Neuronal stem cell (in vitro differentiated cells): ENCODE measurements at regions not wholly inside any gene's neighbourhood (a gene's known extent, or its start where the extent isn't known, plus 50 kb on each side); places are given as distances from the start of the nearest gene placed in this dataset.
A peak's percentile ranks its signal among the peaks of the same experiment; 100 is the strongest.

Experiments used
- DNase-seq: peaks from one replicate; pipeline ENCODE4 v3.0.0-alpha.2; 2013; ENCODE audit warnings: low spot score
- H2AFZ ChIP-seq: one replicate; pipeline ENCODE4 v1.6.1; 2013; ENCODE audit warnings: mild to moderate bottlenecking, low read length, inconsistent platforms
- H2AK5ac ChIP-seq: 2 replicates; pipeline ENCODE4 v1.6.1; 2013; ENCODE audit warnings: low read depth, mild to moderate bottlenecking, inconsistent platforms, low read length, moderate library complexity, mixed read lengths
- H2BK120ac ChIP-seq: 2 replicates; pipeline ENCODE4 v1.6.1; 2013; ENCODE audit warnings: low read depth, mild to moderate bottlenecking, inconsistent platforms, low read length, moderate library complexity, mixed read lengths
- H2BK12ac ChIP-seq: one replicate; pipeline ENCODE4 v1.6.1; 2013; ENCODE audit warnings: low read length, inconsistent platforms
- H2BK15ac ChIP-seq: 2 replicates; pipeline ENCODE4 v1.6.1; 2013; ENCODE audit warnings: mild to moderate bottlenecking, low read length, inconsistent platforms, mixed read lengths
- H2BK5ac ChIP-seq: one replicate; pipeline ENCODE4 v1.6.1; 2013; ENCODE audit warnings: inconsistent platforms, mild to moderate bottlenecking, low read length, moderate library complexity
- H3K14ac ChIP-seq: one replicate; pipeline ENCODE4 v1.6.1; 2013; ENCODE audit warnings: low read length, inconsistent platforms
- H3K18ac ChIP-seq: 2 replicates; pipeline ENCODE4 v1.6.1; 2013; ENCODE audit warnings: low read length, inconsistent platforms
- H3K23ac ChIP-seq: 2 replicates; pipeline ENCODE4 v1.6.1; 2013; ENCODE audit warnings: low read depth, mild to moderate bottlenecking, mixed read lengths, low read length, inconsistent platforms; ENCODE audit not compliant: poor library complexity
- H3K27ac ChIP-seq: replicated peaks from 3 replicates; pipeline ENCODE4 v1.5.1; 2013; ENCODE audit warnings: low read length, inconsistent platforms
- H3K27me3 ChIP-seq, 3 experiments: 2 replicates each; pipeline ENCODE4 v1.6.1; 2013; ENCODE audit warnings: low read length in 3 of 3, mild to moderate bottlenecking in 2 of 3, inconsistent platforms in 1 of 3, low read depth in 1 of 3, mixed read lengths in 1 of 3, moderate library complexity in 1 of 3; ENCODE audit not compliant: control insufficient read depth in 3 of 3, insufficient read depth in 3 of 3
- H3K36me3 ChIP-seq, 2 donors: replicated peaks in 1 of 2; 2 replicates each; pipeline ENCODE4 v1.6.1; 2013; ENCODE audit warnings: low read length in 2 of 2; ENCODE audit not compliant: control insufficient read depth in 2 of 2, insufficient read depth in 2 of 2
- H3K4ac ChIP-seq: 2 replicates; pipeline ENCODE4 v1.6.1; 2013; ENCODE audit warnings: inconsistent platforms, mild to moderate bottlenecking, low read length, moderate library complexity
- H3K4me1 ChIP-seq, 2 donors: 1 replicate in 1 of 2; 2 replicates in 1 of 2; pipeline ENCODE4 v1.6.1; 2013; ENCODE audit warnings: low read length in 2 of 2, low read depth in 1 of 2; ENCODE audit not compliant: control insufficient read depth in 2 of 2, insufficient read depth in 1 of 2
- H3K4me2 ChIP-seq: one replicate; pipeline ENCODE4 v1.6.1; 2013; ENCODE audit warnings: mild to moderate bottlenecking, low read length, inconsistent platforms; ENCODE audit not compliant: insufficient read depth, poor library complexity, severe bottlenecking
- H3K4me3 ChIP-seq, 2 donors: 2 replicates each; pipeline ENCODE4 v1.5.1; 2013; ENCODE audit warnings: low read length in 2 of 2, mild to moderate bottlenecking in 2 of 2, inconsistent platforms in 1 of 2, moderate library complexity in 1 of 2
- H3K79me1 ChIP-seq: one replicate; pipeline ENCODE4 v1.6.1; 2013; ENCODE audit warnings: low read depth, mild to moderate bottlenecking, inconsistent platforms, low read length, moderate library complexity
- H3K9ac ChIP-seq: one replicate; pipeline ENCODE4 v1.6.1; 2013; ENCODE audit warnings: mild to moderate bottlenecking, low read depth, low read length, inconsistent platforms; ENCODE audit not compliant: poor library complexity
- H3K9me3 ChIP-seq, 2 donors: replicated peaks in 1 of 2; 2 replicates each; pipeline versions ENCODE3 to v1.6.1; 2013; ENCODE audit warnings: low read length in 2 of 2, mild to moderate bottlenecking in 2 of 2, inconsistent platforms in 1 of 2, low read depth in 1 of 2, mixed read lengths in 1 of 2, moderate library complexity in 1 of 2; ENCODE audit not compliant: control insufficient read depth in 2 of 2, insufficient read depth in 1 of 2
- H4K8ac ChIP-seq: one replicate; pipeline ENCODE4 v1.6.1; 2013; ENCODE audit warnings: low read depth, mild to moderate bottlenecking, inconsistent platforms, low read length, moderate library complexity
- H4K91ac ChIP-seq: one replicate; pipeline ENCODE4 v1.6.1; 2013; ENCODE audit warnings: low read length, low read depth, mild to moderate bottlenecking, inconsistent platforms; ENCODE audit not compliant: poor library complexity
- WGBS, 2 donors: extraction: QIAGEN DNeasy Blood & Tissue Kit; methylation state at CpG; one replicate each; pipeline ENCODE4 v1.1.7; 2013; ENCODE audit warnings: missing lambda C conversion rate in 2 of 2, mixed read lengths in 1 of 2; ENCODE audit not compliant: insufficient read length in 2 of 2, insufficient replicate concordance in 1 of 2; ENCODE audit errors: extremely low coverage in 2 of 2; 5-methylcytosine and 5-hydroxymethylcytosine counted together

DNA sequence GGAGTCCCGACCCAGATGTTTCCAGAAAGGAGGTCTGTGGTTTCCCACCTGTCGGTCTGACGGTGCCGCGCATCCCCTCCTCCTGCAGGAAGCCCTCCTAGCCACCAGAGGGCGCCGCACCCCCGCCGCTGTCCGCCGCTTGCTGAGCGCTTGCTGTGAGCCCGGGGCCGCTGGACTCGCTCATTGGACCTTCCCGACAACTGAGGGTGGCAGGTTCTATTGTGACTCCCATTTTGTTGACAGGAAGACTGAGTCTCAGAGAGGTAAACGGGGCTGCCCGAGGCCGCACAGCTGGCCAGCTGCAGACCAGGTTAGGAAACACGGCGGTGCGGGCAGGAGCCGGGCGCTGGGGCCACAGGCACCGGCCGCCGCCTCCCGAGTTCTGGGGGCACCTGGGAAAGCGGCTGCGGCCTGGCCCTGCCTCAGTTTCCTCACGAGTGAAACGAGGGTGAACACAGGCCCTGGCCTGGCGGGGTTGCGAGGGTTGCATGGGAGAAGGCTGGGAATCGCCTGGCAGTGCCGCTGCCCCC lies 191.1 kb upstream of the CIBAR2 start:
- peak overlapping the region; percentile 69 for H2BK15ac ChIP-seq
- no peak overlapping the region for H3K27ac ChIP-seq
- H3K36me3 ChIP-seq: no peaks in the 10 kb centered on the region
- peak overlapping the region; percentile 90 for H3K23ac ChIP-seq
- no peak overlapping the region for H2AFZ ChIP-seq
- H2BK12ac ChIP-seq: no peak overlapping the region
- H3K4ac ChIP-seq: no peak overlapping the region
- no peak overlapping the region for H3K14ac ChIP-seq
- peak overlapping the region; percentile 47 for H3K4me2 ChIP-seq
- DNase-seq: peak; percentile 43
- peak overlapping the region; percentile 84 for H2BK120ac ChIP-seq
- H3K18ac ChIP-seq: peak overlapping the region; percentile 86
- no peaks in the 10 kb centered on the region for H3K79me1 ChIP-seq
- no CpG with 5 or more reads among the region's 36 CpGs for WGBS, 2 donors
- H3K9me3 ChIP-seq: no peaks in the 10 kb centered on the region
- H3K4me1 ChIP-seq: peaks cover 15 to 37% of the 10 kb centered on the region in 2 donors
- peaks cover 0 to 8% (median 0%) of the 10 kb centered on the region in 3 experiments for H3K27me3 ChIP-seq
- H4K8ac ChIP-seq: no peak overlapping the region
- H3K9ac ChIP-seq: peak overlapping the region; percentile 10
- H2BK5ac ChIP-seq: no peak overlapping the region
- no peak overlapping the region for H3K4me3 ChIP-seq
- H4K91ac ChIP-seq: no peak overlapping the region
- peak overlapping the region; percentile 98 for H2AK5ac ChIP-seq

DNA sequence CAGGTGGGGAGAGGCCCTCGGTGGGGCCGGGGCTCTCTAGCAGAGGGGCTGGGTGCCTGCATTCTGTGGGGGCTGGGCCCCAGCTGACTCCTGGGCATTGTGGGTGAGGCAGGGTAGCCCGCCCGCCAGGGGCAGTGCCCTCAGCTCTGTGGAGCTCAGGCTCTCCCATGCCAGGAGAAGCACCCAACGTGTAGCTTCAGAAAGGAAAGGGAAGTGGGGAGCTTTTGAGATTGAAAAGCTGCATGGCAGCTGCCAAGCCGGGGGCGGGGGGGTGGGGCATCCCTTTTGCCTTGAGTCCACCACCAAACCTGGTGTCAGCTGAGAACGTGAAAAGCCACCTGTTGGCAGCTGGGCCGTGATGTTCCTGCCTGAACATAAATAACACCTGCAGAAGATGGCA lies 192.1 kb upstream of the CIBAR2 start:
- Histone ChIP-seq H3K27me3 (peaks cover 0 to 6% (median 0%) of the 10 kb centered on the region in 3 experiments), H3K18ac (no peak overlapping the region), H2BK5ac (no peak overlapping the region), H3K9ac (no peak overlapping the region), H3K4me1 (peaks cover 13 to 44% of the 10 kb centered on the region in 2 donors), H3K79me1 (no peaks in the 10 kb centered on the region), H3K14ac (no peak overlapping the region), H3K9me3 (no peaks in the 10 kb centered on the region), H3K36me3 (no peaks in the 10 kb centered on the region), H2AK5ac (peak overlapping the region; percentile 89), H4K8ac (no peak overlapping the region), H3K27ac (no peak overlapping the region), H2BK120ac (no peak overlapping the region), H4K91ac (no peak overlapping the region), H2BK12ac (no peak overlapping the region), H3K4me3 (no peak overlapping the region), H3K4me2 (no peak overlapping the region), H3K23ac (no peak overlapping the region), H3K4ac (no peak overlapping the region), H2AFZ (no peak overlapping the region), H2BK15ac (no peak overlapping the region)
- WGBS, 2 donors: no CpG with 5 or more reads among the region's 9 CpGs
- DNase-seq: no peak

DNA sequence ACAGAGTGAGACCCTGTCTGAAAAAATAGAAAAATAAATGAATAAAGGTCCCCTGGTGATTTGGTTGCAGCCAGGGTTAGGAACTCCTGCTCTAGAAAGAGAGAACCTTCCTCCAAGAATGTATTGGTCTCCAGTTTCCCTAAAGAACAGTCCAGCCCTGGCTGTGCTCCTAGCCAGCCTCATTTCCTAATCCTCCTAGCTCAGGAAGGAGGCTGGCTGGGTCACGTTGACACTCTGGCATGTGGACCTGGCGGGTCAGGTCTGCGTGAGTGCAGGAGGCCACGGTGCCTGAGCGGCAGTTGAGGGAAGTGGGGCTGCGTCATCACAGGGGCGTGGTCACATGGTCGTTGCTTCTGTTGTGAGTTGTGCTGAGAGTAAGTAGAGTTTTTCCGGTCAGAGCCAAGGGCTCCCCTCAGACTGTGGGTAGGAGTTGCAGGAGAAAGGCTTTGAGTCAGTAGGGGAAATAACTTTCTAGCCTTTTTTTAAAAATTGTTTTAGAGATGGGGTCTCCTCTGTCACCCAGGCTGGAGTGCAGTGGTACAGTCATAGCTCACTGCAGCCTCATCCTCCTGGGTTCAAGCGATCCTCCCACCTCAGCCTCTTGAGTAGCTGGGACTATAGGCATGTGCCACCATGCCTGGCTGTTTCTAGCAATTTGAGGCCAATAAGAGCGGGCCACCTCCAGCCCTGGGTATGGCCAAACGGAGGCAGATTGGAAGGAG lies 194.0 kb upstream of the CIBAR2 start:
- WGBS, 2 donors: no CpG with 5 or more reads among the region's 12 CpGs
- Histone ChIP-seq H3K9me3 (no peaks in the 10 kb centered on the region), H3K27ac (no peak overlapping the region), H2AK5ac (no peak overlapping the region), H2BK15ac (no peak overlapping the region), H3K4me2 (no peak overlapping the region), H3K14ac (peak overlapping the region; percentile 63), H3K18ac (peak overlapping the region; percentile 52), H3K79me1 (no peaks in the 10 kb centered on the region), H3K36me3 (no peaks in the 10 kb centered on the region), H2BK5ac (no peak overlapping the region), H2BK12ac (peak overlapping the region; percentile 88), H4K91ac (no peak overlapping the region), H3K27me3 (peaks cover 0 to 12% (median 0%) of the 10 kb centered on the region in 3 experiments), H3K23ac (no peak overlapping the region), H3K4me3 (no peak overlapping the region), H2AFZ (no peak overlapping the region), H3K4me1 (peaks cover 29 to 50% of the 10 kb centered on the region in 2 donors), H3K9ac (no peak overlapping the region), H4K8ac (no peak overlapping the region), H3K4ac (no peak overlapping the region), H2BK120ac (no peak overlapping the region)
- no peak for DNase-seq

DNA sequence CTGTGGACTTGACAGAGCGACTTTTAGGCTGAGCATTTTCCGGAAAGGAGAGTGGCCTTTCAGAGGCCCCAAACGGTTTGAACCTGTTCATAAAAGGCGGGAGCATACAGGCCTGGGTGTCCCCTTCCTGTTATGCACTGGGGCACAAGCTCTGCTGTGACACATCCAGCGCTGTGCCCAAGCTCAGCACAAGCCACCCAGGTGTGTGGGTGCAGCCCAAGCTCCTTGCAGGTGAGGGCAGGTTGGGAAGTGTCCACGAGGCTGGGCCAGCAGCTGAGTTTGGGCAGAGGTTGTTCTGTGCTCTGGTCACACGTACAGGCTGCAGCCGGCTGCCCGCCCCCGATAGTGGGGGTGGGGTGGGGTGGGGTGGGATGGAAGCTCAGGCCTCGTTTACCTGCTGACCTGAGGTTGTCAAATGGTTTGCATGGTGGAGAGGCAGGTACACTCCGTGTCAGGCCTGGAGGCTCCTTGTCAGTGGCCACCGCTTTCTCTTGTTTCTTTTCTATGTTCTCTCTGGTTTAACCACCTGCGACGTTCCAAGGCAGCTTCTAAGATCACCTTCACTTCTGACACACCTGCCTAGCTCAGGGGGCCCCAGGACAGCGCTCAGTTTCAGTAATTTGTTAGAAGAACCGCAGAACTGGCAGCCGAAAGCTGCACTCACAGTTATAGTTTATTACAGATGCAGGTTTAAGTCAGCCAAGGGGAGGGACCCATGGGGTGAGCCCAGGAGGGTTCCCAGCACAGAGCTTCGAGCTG lies 194.7 kb upstream of the CIBAR2 start:
- Histone ChIP-seq H2AK5ac (no peak overlapping the region), H2BK15ac (no peak overlapping the region), H3K9ac (no peak overlapping the region), H3K23ac (no peak overlapping the region), H3K27me3 (peaks cover 0 to 12% (median 0%) of the 10 kb centered on the region in 3 experiments), H3K14ac (peak overlapping the region; percentile 22), H2BK5ac (no peak overlapping the region), H3K4me3 (no peak overlapping the region), H3K18ac (peak overlapping the region; percentile 55), H4K8ac (no peak overlapping the region), H2BK12ac (no peak overlapping the region), H3K79me1 (no peaks in the 10 kb centered on the region), H4K91ac (no peak overlapping the region), H2BK120ac (no peak overlapping the region), H3K4me1 (peaks cover 31 to 50% of the 10 kb centered on the region in 2 donors), H3K9me3 (no peaks in the 10 kb centered on the region), H3K4me2 (no peak overlapping the region), H3K36me3 (no peaks in the 10 kb centered on the region), H3K27ac (no peak overlapping the region), H2AFZ (no peak overlapping the region), H3K4ac (no peak overlapping the region)
- no CpG with 5 or more reads among the region's 19 CpGs for WGBS, 2 donors
- no peak for DNase-seq
